NCI-H345 (cell line): ENCODE measurements at regions not wholly inside any gene's neighbourhood (a gene's known extent, or its start where the extent isn't known, plus 50 kb on each side); places are given as distances from the start of the nearest gene placed in this dataset.
"Not testable (repeated sequence)": the region's sequence is repeated elsewhere in the genome, so short reads cannot be mapped to it uniquely, and the experiment has no call there.

Experiments
- DNase-seq: peaks from one replicate; lab custom pipeline; 2025; lab: John Stamatoyannopoulos, UW

DNA sequence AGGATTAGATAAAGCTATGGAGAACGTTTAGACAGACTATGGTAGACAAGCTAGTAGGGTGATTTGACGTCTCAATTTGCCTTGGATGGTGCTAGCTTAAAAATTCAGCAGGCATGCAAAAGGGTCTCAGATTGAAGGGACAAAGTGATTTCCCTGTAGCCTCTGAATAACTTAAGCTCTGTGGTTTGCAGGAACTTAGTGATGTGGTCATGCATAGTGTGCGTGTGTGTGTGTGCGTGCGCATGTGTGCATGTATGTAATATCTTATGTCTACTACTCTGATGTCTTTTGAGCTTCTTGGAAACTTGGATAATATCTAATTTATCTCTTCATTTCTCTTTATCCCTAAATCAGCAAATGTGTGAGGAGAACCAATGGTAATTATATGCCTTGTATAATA, 183.6 kb upstream of the TNC start:
- DNase-seq, result no peak

DNA sequence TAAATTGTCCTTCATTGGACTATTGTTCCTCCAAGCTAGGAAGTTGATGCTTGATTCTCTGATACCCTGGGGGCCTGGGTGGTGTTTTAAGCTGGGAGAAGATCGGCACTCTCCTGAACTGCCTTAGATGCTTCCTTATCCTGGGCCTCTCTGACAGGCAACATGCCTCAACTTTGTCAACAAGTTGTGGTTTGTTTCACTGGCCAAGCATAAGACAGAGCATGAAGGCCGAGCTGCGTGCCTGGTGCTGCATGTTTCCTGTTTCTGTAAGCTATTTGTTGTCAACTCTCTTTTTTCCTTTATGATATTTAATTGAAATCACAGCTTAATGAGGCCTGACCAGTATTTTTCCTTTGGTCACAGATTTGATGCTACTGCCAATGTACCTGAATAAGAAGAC, 187.6 kb upstream of the TNC start:
- DNase-seq, result no peak

DNA sequence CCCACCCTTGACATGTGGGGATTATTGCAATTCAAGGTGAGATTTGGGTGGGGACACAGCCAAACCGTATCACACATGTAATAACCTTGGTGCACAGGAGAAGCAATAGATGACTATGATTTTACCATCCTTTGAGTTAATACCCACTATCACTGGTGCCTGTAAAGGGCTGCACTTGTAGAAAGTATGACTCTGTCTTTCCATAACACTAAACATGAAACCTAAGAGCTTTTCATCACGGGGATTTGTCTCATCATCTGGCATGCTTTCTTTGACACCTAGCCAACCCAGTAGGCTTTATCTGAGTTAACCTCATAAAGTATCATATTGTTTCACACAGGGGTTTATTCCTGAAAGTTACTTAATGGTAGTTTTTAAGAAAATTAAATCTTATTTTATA, 188.9 kb upstream of the TNC start:
- no peak for DNase-seq

DNA sequence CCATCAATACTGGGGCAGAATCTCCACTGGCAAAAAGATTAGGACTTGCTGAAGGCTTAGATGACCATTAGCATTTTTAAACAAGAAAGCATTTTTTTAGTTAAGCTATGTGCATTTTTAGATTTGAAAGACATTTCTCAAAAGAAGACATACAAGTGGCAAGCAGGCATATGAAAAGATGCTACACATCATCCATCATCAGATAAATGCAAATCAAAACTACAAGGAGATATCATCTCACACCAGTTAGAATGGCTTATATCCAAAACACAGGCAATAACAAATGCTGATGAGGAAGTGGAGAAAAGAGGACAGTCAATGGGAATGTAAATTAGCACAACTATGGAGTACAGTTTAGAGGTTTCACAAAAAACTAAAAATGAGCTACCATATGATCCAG, 195.6 kb upstream of the TNC start:
- DNase-seq, result no peak

DNA sequence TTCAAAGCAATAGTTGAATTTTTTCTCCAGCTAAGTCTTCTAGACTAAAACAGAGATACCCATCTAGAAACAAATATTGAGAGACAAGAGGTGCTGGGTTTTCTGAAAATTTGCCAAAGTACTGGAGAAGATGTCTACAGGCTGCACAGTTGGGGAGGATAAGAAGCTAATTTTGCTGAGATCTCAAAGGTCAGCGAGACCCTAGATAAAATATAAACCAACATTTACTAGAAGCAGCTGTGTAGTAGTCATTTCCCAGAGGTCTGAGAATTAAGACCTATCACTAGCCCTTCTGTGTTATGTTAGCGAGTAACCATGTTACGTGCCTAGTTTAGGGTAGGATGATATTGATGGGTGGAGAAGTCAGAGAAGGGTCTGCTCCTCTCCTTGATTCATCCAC, 208.5 kb upstream of the TNC start:
- DNase-seq, result no peak

DNA sequence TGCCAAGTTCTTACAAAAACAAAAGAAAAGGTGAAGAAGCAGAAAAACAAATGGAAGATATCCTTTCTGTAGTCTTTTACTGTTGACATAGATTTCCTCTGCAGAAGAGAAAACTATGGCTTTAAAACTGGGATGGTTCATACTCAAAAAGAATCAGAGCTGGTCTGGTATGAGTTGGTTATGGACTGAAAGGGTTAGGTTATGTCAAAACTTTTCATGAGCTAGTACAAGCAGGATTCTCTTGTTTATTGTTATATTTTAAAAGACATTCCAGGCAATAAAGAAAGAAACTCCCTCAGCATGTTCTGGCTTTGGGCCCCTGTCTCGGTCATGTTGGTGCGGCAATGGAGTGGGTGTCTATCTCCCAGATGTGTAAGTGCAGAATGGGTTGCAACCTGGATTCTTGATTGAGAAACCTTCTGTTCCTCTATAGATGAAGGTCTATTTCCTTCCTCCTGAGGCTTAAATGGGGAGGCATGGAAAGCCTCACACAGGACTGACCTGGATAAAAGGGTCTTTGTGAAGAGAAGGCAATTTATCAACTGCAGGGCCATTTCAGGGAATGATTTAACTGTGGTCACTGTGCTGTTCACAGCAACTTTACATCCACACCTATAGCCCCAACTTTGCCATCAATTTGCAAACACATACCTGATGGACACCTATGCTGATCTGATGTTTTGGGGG, 209.6 kb upstream of the TNC start:
- DNase-seq, result no peak

DNA sequence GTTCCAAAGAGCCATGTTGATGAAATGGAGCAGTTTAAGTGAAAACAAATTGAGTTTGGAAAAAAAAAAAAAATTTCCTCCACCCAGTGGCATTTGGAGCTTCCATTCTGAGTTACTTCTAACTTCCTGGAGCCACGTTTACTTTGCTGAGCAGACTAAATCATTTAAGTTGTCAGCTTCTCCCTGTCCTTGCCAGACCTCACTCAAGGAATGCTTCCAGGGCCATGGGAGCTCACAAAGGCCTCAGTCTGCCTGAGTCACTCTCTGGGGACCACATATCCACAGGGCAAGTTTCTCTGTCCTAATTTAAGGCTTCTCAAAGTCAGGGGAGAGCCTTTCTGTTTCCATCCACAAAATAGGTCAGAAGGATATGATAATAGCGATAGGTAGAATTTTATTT, 210.3 kb upstream of the TNC start:
- DNase-seq, result no peak

DNA sequence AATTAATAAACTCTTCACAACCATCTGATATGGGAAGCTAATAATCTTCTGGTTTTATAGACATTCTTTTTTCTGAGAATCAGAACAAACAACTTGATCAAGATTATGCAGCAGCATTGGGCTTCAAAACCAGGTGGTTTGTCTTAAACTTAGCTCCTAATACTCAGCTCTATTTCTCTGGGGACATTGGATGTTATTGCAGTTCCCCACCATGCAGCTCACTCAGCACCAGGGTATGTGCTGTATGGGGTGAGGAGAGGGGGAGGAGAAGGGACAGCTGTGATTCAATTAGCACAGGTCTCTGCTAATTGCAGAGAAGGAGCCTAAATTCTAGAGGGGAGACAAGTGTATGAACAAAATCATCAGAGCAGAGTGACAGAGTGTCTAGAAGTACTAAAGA, 210.7 kb upstream of the TNC start:
- DNase-seq, result no peak

DNA sequence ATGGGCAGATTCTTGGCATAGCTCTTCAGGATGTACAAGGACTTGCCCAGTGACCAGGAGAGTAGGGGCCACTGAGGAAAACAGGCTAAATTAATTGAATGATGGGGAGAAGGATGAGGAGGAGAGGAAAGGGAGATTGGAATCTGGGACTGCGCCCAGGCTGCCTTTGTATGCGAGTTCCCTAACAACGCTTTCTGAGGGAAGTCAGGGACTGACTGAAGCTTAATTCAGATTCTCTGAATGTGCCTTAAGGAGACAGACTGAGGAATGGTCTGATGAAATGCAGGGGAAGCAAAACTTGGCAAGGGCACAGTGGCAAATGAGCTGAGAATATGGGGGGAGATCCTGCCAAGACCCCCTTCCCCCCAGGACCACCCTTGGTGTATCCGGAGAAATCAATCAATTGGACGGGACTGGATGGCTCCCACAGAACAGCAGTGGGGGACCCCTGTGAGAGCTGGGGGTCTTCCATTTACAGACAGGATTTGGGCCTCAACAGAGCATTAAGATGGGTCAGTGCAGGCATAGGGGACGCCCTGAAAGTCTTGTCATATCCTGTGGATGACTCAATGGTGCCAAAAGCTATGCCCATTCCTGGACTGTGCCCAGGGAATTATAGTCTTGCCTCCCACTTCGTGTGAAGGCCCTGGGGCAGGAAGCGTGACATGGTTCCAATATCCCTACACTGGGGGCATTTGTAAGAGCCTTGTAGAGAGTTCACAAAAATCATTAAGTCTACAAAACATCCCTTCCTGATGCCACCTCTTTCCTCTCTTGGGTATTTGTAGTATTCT, 215.5 kb upstream of the TNC start:
- DNase-seq, result no peak

DNA sequence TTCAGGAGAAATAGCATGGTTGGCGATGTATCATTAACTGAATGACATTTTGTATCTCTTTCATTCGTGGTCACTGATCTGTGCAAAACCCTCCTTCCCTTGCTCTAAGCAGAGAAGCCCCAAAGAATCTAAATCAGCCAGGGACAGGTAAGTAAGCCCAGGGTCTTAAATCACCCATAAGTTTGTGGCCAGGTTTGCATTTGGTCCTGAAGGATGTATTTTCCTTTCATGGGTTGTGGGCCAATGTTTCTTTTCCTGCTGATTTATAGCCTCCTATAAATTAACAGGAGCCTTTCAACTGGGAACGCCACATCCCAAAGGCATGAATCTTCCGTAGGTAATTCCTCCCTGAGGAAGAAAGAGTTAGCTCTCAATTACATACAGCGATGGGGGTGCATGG, 217.5 kb upstream of the TNC start:
- DNase-seq, result no peak

DNA sequence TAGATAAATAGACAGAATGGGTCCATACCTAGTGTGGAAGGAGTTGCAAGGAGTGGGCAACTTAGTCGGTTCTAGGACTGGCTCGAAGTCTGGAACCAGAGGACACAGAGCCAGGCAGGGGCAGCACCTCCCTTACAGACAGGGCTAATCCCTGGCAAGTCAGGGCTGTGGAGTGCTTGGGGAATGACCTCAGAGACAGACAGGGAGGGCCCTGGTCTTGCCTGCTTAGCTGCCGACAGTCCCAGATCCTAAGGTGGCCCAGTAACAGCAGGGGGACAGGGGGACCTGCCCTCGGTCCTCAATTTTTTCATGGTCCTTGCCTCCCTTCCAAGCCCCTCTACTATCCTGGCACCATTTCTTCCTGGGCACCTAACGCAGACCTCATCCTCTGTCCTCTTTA, 222.4 kb upstream of the TNC start:
- DNase-seq, result no peak

DNA sequence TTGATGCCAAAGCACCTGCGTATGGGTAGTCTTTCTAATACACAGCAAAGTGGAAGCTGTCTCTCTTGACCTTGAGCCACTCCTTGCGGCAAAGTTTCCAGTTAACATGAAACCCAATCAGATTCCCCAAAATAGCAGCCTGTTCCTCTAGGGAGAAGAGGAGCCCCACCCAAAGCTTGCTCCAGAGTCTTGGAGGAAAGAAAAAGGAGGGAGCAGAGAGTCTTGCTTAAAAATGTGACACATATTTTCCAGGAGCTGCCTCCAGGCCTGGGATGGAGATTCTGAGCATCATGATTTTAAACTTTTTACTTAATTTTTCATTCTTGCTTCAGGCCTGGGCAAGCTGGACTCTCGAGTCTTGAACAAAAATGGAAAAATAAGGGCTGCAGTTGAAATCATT, 223.5 kb upstream of the TNC start:
- no peak for DNase-seq

DNA sequence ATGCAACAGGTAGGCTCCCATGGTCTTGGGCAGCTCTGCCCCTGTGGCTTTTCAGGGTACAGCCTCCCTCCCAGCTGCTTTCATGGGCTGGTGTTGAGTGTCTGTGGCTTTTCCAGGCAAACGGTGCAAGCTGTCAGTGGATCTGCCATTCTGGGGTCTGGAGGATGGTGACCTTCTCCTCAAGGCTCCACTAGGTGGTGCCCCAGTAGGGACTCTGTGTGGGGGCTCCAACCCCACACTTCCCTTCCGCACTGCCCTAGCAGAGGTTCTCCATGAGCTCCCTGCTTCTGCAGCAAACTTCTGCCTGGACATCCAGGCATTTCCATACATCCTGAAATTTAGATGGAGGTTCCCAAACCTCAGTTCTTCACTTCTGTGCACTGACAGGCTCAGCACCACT, 229.8 kb upstream of the TNC start:
- not testable (repeated sequence) for DNase-seq

DNA sequence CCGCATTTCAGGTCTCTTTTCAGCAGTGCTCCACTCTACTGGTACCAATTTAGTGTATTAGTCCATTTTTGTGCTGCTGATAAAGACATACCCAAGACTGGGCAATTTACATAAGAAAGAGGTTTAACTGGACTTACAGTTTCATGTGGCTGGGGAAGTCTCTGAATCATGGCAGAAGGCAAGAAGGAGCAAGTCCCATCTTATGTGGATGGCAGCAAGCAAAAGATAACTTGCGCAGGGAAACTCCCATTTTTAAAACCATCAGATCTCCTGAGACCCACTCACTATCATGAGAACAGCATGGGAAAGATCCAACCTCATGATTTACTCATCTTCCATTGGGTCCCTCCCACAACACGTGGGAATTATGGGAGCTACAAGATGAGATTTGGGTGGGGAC, 231.0 kb upstream of the TNC start:
- not testable (repeated sequence) for DNase-seq

DNA sequence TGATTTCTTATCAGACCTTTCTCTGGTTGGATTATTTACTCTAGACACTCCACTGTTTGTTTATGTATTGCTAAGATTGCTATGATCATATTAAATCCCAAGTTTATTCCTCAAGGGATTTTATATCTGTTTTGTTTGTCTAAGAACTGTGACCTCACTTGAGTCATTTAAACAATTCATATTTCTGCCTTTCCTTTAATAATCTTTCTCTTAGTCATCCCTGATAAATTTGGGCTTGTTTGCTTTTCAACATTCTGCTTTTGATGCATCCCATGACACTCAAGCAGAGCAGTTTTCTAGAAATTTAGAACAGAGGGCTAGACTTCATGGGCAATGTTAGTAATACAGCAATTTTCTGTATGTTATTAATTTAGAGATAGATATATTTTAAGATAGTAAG, 231.6 kb upstream of the TNC start:
- no peak for DNase-seq

DNA sequence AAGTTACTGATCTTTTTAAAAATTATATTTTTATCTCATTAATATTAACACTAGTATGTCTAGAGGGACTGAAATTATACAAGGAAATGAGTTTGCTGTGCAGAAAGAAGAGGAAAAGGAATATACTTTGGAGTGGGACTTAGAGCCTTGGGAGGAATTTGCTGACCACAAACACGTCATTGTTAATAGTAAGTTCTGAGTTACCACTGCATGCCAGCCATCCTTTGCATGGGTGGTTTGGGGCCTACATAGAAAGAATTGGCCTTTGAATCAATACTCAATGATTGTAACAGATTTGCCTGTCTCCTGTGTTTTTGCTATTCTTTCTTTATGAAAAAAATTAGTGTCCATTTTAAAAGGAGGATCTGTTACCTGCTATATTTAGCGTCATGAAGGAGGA, 232.6 kb upstream of the TNC start:
- DNase-seq, result no peak

DNA sequence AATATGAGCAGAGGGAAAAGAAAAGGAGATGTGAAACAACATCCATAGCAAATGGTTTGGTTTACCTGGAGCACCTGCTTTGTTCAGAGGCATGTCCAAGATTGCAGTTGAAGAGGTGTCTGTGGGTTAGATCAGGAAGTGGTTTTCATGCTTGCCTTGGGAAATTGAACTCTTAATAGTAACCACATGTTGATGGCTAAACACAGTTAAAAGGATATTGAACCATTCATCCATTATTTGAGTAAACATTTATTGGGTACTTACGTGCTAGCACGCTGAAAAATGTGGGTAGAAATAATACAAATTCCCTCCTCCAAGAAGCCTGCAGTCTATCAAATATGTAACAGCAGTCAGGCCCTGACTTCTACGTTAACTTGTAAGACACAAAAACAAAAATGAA, 235.7 kb upstream of the TNC start:
- DNase-seq, result no peak

DNA sequence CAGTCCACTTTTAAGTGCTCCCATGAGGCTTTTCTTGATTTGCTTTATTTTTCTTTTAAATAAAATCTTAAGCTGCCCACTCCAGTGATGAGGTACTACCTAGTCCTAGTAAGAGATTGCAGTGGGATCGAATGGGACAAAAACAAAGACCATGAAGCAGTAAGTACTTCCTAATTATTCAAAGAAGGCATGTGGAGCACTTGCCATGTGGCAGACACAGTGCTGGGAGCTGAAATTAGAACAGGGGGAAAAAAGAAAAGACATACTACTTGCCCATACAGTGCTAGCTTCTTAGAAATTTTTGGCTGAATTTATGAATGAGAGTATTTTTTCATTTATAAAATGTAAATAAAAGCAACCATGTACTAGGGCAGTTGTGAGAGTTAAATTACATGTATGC, 239.9 kb upstream of the TNC start:
- DNase-seq, result no peak

DNA sequence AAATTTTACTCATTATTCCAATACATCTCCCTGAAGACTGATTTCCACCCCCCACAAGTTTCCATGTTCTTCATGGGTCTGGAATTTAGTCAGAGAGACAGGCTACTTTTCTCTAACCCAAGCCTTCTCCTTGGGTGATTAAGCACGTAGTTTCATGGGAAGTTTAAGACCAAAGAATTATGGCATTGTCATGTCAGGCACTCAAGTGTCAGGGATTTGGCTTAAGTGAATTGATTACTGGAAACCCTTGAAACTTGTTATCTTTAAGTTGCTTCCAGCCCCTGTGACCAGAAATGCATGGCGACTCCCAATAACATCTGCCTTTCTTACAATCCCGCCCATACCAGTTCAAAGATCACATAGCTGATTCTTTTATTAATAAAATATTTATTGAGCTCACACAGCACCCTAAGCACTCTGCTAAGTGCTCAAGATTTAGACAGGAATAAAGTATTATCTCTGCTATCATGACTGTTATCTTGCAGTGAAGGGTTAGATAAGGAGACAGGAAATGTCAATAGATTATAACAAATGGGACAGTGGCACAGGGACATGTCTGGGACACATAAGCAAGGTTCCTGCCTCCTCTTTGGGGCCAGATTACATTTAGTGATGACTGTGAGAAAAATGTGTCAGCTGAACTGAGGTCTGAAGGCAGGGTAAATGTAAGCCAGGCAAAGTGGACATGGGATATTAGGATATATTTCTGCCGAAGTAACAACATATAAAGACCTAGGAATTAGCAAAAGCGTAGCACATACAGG, 241.2 kb upstream of the TNC start:
- no peak for DNase-seq

DNA sequence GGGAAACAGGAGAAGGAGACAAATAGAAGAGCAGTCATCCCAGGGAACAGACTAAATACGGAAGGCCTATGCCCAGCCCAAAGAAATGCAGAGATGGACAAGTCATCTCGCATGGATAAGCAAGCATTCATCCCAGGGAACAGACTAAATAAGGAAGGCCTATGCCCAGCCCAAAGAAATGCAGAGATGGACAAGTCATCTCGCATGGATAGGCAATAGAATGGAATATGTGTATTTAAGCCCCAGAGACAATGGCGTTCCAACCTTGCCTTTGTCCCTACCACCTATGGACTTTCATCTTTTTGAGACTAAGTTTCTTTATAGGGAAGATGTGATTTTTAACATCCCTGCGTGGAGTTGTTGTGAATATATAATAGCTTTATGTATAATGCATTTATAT, 242.2 kb upstream of the TNC start:
- no peak for DNase-seq

DNA sequence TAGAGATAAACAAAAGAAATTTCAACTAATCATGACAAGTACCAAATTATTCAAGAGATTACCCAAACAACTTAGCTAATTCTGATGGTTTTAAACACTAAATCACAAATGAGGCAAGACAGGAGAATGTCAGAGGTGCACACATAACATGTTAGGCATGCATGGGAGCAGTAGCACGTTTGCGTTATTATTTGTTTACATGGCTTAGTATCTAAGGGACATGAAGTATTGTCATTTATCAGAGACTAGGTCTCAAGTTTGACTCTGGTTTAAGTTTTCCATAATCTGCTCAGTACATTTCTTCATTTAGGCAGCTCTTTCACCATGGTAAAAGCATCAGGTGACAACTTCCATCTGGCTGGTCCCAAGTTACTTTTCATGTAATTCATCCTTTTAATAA, 244.1 kb upstream of the TNC start:
- DNase-seq, result no peak

DNA sequence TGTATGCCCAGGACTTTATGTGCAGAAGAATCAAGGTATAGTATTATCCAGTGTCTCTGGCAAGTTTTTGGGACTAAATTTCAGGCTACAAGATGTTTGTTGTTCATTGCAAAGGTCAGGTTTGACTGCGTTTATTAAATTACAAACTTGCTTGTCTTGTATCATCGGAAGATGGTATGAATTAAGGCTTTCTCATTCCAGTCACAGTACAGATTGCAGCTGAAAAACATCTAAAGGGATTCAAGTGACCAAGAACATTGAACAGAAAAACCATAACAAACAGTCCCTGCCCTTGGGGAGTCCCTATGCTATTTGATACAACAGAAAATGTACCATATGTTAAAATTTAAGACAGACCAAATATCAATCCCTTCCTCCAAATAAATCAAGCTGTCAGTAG, 244.7 kb upstream of the TNC start:
- no peak for DNase-seq

DNA sequence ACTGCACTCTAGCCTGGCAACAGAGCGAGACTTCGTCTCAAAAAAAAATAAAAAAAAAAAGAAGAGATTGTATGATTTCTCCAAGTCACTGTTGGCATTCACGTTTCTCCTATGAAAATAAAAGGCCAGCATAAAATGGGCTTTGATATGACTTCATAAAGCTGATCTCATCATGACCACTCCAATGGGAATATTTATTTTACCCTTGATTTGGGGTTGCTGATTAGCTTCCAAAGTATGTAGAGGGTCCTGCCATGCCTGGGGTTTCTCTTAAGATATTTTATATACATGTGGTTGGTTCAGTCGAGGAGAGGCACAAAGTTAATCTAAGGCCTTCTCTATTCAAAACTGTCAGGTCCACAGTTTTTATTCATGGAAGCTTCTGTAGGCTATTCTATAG, 247.0 kb upstream of the TNC start:
- no peak for DNase-seq
